Neural cell (in vitro differentiated cells): ENCODE measurements at regions not wholly inside any gene's neighbourhood (a gene's known extent, or its start where the extent isn't known, plus 50 kb on each side); places are given as distances from the start of the nearest gene placed in this dataset.

Experiments used
- EP300 ChIP-seq: fragments of 450-650 bp; conservative IDR thresholded peaks from 2 replicates; pipeline ENCODE4 v1.6.1; 2014; ENCODE audit warnings: antibody characterized with exemption, mild to moderate bottlenecking, moderate library complexity; ENCODE audit not compliant: poor library complexity, severe bottlenecking
- EZH2 ChIP-seq: fragments of 200-600, 300-800 bp; shearing (Covaris generic), sonication (generic); IDR thresholded peaks from 2 replicates; pipeline ENCODE4 v1.6.1; 2014; ENCODE audit warnings: antibody characterized with exemption, low read length, borderline replicate concordance, mild to moderate bottlenecking; ENCODE audit not compliant: insufficient read depth, poor library complexity, severe bottlenecking
- MXI1 ChIP-seq: fragments of 450-650 bp; conservative IDR thresholded peaks from 2 replicates; pipeline ENCODE4 v1.6.1; 2014; ENCODE audit warnings: antibody characterized with exemption, mild to moderate bottlenecking; ENCODE audit not compliant: poor library complexity, severe bottlenecking
- POLR2AphosphoS5 ChIP-seq: IDR thresholded peaks from 2 replicates; pipeline ENCODE4 v1.6.1; 2012
- RAD21 ChIP-seq: fragments of 450-650 bp; conservative IDR thresholded peaks from 2 replicates; pipeline ENCODE4 v1.6.1; 2014; ENCODE audit warnings: antibody characterized with exemption, mild to moderate bottlenecking, moderate library complexity
- SMC3 ChIP-seq: fragments of 450-650 bp; conservative IDR thresholded peaks from 2 replicates; pipeline ENCODE4 v1.6.1; 2014; ENCODE audit warnings: antibody characterized with exemption, mild to moderate bottlenecking, moderate library complexity; ENCODE audit not compliant: poor library complexity
- TAF1 ChIP-seq: IDR thresholded peaks from 2 replicates; pipeline ENCODE4 v1.6.1; 2012; ENCODE audit warnings: low read depth
- TF ChIP-seq, protein P1 (sequence below): fragments of 450-650 bp; IDR thresholded peaks from 2 replicates; pipeline ENCODE4 v1.5.1; 2014; ENCODE audit warnings: antibody characterized with exemption, mild to moderate bottlenecking, moderate library complexity; ENCODE audit not compliant: poor library complexity, severe bottlenecking
- TF ChIP-seq, protein P2 (sequence below): IDR thresholded peaks from 2 replicates; pipeline ENCODE4 v1.6.1; 2012; ENCODE audit warnings: borderline replicate concordance

DNA sequence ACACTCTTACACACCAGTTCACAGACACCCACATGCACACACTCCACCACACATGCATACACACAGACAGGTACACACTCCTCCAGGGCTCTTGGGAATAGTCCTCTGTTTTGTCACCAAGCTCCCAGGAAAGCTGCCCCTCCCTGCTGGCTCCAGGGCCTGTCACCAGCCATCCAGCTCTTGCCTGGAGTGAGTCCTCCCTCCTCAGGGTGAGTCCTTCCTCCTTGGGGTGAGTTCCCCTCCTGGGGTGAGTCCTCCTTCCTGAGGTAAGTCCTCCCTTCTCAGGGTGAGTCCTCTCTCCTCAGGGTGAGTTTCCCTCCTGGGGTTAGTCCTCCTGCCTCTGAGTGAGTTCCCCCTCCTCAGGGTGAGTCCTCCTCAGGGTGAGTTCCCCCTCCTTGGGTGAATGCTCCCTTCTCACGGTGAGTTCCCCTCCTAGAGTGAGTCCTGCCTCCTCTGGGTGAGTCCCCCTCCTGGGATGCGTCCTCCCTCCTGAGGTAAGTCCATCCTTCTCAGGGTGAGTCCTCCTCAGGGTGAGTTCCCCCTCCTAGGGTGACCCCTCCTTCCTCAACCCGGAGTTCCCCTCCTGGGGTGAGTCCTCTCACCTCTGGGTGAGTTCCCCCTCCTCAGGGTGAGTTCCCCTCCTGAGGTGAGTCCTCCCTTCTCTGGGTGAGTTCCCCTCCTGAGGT lies 100.6 kb upstream of the FGF3 start:
- TF ChIP-seq, protein P1, sequence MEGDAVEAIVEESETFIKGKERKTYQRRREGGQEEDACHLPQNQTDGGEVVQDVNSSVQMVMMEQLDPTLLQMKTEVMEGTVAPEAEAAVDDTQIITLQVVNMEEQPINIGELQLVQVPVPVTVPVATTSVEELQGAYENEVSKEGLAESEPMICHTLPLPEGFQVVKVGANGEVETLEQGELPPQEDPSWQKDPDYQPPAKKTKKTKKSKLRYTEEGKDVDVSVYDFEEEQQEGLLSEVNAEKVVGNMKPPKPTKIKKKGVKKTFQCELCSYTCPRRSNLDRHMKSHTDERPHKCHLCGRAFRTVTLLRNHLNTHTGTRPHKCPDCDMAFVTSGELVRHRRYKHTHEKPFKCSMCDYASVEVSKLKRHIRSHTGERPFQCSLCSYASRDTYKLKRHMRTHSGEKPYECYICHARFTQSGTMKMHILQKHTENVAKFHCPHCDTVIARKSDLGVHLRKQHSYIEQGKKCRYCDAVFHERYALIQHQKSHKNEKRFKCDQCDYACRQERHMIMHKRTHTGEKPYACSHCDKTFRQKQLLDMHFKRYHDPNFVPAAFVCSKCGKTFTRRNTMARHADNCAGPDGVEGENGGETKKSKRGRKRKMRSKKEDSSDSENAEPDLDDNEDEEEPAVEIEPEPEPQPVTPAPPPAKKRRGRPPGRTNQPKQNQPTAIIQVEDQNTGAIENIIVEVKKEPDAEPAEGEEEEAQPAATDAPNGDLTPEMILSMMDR, result no peak
- TF ChIP-seq EZH2 (no peak), POLR2AphosphoS5 (no peak), EP300 (no peak), RAD21 (no peak), TAF1 (no peak), MXI1 (no peak), SMC3 (no peak)
- TF ChIP-seq, protein P2, sequence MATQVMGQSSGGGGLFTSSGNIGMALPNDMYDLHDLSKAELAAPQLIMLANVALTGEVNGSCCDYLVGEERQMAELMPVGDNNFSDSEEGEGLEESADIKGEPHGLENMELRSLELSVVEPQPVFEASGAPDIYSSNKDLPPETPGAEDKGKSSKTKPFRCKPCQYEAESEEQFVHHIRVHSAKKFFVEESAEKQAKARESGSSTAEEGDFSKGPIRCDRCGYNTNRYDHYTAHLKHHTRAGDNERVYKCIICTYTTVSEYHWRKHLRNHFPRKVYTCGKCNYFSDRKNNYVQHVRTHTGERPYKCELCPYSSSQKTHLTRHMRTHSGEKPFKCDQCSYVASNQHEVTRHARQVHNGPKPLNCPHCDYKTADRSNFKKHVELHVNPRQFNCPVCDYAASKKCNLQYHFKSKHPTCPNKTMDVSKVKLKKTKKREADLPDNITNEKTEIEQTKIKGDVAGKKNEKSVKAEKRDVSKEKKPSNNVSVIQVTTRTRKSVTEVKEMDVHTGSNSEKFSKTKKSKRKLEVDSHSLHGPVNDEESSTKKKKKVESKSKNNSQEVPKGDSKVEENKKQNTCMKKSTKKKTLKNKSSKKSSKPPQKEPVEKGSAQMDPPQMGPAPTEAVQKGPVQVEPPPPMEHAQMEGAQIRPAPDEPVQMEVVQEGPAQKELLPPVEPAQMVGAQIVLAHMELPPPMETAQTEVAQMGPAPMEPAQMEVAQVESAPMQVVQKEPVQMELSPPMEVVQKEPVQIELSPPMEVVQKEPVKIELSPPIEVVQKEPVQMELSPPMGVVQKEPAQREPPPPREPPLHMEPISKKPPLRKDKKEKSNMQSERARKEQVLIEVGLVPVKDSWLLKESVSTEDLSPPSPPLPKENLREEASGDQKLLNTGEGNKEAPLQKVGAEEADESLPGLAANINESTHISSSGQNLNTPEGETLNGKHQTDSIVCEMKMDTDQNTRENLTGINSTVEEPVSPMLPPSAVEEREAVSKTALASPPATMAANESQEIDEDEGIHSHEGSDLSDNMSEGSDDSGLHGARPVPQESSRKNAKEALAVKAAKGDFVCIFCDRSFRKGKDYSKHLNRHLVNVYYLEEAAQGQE, result no peak
